Smooth muscle cell (in vitro differentiated cells): ENCODE measurements at regions not wholly inside any gene's neighbourhood (a gene's known extent, or its start where the extent isn't known, plus 50 kb on each side); places are given as distances from the start of the nearest gene placed in this dataset.

Experiments
- DNase-seq: peaks from one replicate; lab custom pipeline; 2025; ENCODE audit not compliant: unreplicated experiment; lab: John Stamatoyannopoulos, UW
- H2AFZ ChIP-seq: fragments of 200-600 bp; sonication (generic); 2 replicates; pipeline ENCODE4 v1.6.0; 2016; ENCODE audit warnings: antibody characterized with exemption, low read depth, mild to moderate bottlenecking
- H3F3A ChIP-seq: fragments of 200-600 bp; sonication (generic); 2 replicates; pipeline ENCODE4 v1.6.0; 2017; ENCODE audit warnings: antibody characterized with exemption, low read depth
- H3K27ac ChIP-seq: fragments of 200-600 bp; sonication (generic); 2 replicates; pipeline ENCODE4 v1.5.1; 2016; ENCODE audit warnings: low read depth, mild to moderate bottlenecking
- H3K27me3 ChIP-seq: fragments of 200-600 bp; sonication (generic); 2 replicates; pipeline ENCODE4 v1.6.1; 2016; ENCODE audit warnings: low read depth, mild to moderate bottlenecking
- H3K36me3 ChIP-seq: fragments of 200-600 bp; sonication (generic); 2 replicates; pipeline ENCODE4 v1.5.1; 2016; ENCODE audit warnings: low read depth
- H3K4me1 ChIP-seq: fragments of 200-600 bp; sonication (generic); 2 replicates; pipeline ENCODE4 v1.5.1; 2016; ENCODE audit warnings: low read depth
- H3K4me2 ChIP-seq: fragments of 200-600 bp; sonication (generic); 2 replicates; pipeline ENCODE4 v1.6.0; 2016; ENCODE audit warnings: mild to moderate bottlenecking
- H3K4me3 ChIP-seq: fragments of 200-600 bp; sonication (generic); 2 replicates; pipeline ENCODE4 v1.5.1; 2016; ENCODE audit warnings: mild to moderate bottlenecking
- H3K79me2 ChIP-seq: fragments of 200-600 bp; sonication (generic); 2 replicates; pipeline ENCODE4 v1.6.0; 2016; ENCODE audit warnings: low read depth, mild to moderate bottlenecking
- H3K9ac ChIP-seq: fragments of 200-600 bp; sonication (generic); 2 replicates; pipeline ENCODE4 v1.6.0; 2016; ENCODE audit warnings: low read depth
- H3K9me3 ChIP-seq: fragments of 200-600 bp; sonication (generic); replicated peaks from 2 replicates; pipeline ENCODE4 v1.5.1; 2016; ENCODE audit warnings: low read depth
- H4K20me1 ChIP-seq: fragments of 200-600 bp; sonication (generic); 2 replicates; pipeline ENCODE4 v1.6.0; 2016; ENCODE audit warnings: low read depth
- WGBS: methylation state at CpG from one replicate; pipeline ENCODE4 v1.1.7; 2016; ENCODE audit warnings: low lambda C conversion rate; 5-methylcytosine and 5-hydroxymethylcytosine counted together
- TF ChIP-seq, protein P1 (sequence below): fragments of 200-600 bp; sonication (generic); IDR thresholded peaks from 2 replicates; pipeline ENCODE4 v1.5.1; 2017; ENCODE audit warnings: borderline replicate concordance, mild to moderate bottlenecking, antibody characterized with exemption; ENCODE audit not compliant: insufficient read depth, poor library complexity, severe bottlenecking

DNA sequence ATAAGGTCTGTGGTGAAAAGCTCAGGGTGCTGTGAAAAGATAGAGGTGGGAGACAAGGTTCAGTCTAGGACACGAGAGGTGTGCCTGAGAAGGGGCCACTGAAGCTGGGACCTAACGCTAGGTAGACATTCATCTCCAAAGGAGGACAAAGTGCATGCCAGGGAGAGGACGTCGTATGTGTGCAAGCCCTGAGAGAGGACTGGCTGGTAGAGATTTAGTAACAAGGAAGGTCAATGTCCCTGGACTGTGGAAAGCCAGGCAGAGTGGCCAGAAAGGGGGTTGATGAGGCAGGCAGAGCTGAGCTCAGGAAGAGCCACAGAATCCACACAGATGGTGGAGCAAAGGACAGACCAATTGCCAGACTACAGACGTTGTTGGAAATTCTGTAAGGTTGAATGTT, 817.6 kb downstream of the CCSER2 start:
- no peak overlapping the region for H2AFZ ChIP-seq
- H3K4me3 ChIP-seq = no peak overlapping the region
- no peaks in the 10 kb centered on the region for H4K20me1 ChIP-seq
- H3K27me3 ChIP-seq = peaks cover 31% of the 10 kb centered on the region
- 81% methylated on average over 5 of the region's 5 CpGs for WGBS
- H3F3A ChIP-seq = no peaks in the 10 kb centered on the region
- H3K9ac ChIP-seq = no peak overlapping the region
- TF ChIP-seq, protein P1, sequence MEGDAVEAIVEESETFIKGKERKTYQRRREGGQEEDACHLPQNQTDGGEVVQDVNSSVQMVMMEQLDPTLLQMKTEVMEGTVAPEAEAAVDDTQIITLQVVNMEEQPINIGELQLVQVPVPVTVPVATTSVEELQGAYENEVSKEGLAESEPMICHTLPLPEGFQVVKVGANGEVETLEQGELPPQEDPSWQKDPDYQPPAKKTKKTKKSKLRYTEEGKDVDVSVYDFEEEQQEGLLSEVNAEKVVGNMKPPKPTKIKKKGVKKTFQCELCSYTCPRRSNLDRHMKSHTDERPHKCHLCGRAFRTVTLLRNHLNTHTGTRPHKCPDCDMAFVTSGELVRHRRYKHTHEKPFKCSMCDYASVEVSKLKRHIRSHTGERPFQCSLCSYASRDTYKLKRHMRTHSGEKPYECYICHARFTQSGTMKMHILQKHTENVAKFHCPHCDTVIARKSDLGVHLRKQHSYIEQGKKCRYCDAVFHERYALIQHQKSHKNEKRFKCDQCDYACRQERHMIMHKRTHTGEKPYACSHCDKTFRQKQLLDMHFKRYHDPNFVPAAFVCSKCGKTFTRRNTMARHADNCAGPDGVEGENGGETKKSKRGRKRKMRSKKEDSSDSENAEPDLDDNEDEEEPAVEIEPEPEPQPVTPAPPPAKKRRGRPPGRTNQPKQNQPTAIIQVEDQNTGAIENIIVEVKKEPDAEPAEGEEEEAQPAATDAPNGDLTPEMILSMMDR = no peak
- no peaks in the 10 kb centered on the region for H3K36me3 ChIP-seq
- DNase-seq = no peak
- H3K4me2 ChIP-seq = no peak overlapping the region
- no peaks in the 10 kb centered on the region for H3K9me3 ChIP-seq
- no peak overlapping the region for H3K27ac ChIP-seq
- H3K79me2 ChIP-seq = no peaks in the 10 kb centered on the region
- peaks cover 15% of the 10 kb centered on the region for H3K4me1 ChIP-seq

DNA sequence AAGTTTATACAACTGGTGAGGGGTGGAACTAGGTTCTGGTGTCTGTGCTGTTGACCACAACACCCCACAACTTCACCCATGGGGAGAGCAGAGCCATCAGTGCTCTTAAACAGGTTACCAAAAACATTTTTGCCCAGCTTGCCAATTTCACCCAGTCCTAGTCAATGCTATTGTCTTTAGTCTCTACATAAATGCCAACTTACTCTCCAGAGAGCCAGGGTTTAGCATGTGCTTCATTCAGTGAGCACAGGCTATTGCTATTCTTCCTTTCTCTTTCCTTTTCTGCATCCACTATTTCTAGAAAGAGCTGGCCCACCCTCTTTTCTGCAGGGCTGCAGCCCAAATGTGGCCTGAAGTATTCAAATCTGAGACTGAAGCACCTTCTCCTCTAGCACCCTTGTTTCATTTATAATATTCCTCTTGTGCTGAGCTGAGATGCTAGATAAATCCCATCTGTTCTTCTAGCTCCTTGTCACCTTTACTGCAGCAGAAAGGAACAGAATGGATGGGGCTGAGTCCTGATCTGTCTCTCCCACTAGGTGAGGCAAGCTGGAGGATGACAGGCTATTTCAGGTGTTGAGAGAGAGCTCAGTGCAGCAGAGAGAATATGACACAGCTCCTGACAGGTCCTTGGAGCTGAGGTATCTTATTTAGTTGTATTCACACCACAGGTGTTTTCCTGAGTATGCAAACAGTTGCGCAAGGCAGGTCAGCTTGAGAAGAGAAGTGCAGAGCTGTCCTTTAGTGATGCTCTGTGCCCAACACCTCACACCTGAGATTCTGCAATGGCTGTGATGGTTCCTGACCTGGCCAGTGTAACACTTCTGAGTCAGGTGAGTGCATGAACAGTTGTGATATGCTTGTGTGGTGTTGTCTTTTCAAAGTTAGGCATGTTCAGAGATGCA, 819.2 kb downstream of the CCSER2 start:
- Histone ChIP-seq H2AFZ (no peak overlapping the region), H3K4me1 (peaks cover 27% of the 10 kb centered on the region), H4K20me1 (no peaks in the 10 kb centered on the region), H3K36me3 (no peaks in the 10 kb centered on the region), H3K9ac (no peak overlapping the region), H3F3A (no peaks in the 10 kb centered on the region), H3K4me3 (no peak overlapping the region), H3K4me2 (no peak overlapping the region), H3K27me3 (peaks cover 33% of the 10 kb centered on the region), H3K79me2 (no peaks in the 10 kb centered on the region), H3K27ac (no peak overlapping the region), H3K9me3 (no peaks in the 10 kb centered on the region)
- 80% methylated on average over 1 of the region's 1 CpG for WGBS
- DNase-seq = no peak
- TF ChIP-seq, protein P1 = no peak

DNA sequence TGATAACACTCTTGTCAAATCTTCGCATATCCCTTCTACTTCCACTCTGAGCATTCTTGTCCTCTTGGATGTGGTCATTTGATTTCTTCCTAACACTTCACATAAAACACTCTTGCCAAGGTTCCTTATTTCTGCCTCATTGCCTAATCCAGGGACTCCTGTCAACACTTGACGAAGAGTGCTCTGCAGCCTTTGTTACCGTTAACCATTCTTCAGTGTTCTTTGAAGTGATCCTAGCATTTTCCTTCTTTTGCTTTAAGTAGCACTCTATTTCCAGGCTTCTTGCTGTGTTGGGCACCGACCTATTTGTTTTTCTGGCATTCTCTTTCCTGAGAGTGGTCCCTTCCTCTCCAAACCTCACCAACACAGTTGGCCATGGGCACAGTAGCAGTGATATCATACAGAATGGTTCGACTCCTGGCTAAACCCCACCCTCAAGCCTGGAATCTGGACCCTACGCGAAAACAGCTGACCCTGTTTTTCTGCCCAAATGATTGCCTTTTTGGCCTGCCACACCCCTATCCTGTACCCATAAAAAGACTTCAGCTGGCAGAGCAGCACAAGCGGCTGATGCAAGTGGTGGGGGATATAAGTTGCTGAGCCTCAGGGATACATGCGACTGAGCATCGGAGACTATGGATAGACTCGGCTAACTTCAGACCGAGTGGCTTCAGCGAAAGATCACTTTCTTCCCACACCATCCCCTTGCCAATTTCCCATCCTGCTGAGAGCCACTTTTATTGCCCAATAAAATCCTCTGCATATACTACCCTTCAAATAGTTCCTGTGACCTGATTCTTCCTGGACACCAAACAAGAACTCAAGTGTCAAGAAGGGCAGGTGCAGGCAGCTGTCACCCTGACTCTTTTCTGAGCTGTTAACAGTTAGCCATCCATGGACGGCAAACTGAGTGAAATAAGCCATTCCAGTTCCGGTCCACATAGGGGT, 820.6 kb downstream of the CCSER2 start:
- Histone ChIP-seq H3K36me3 (no peaks in the 10 kb centered on the region), H3K9ac (no peak overlapping the region), H3K27ac (no peak overlapping the region), H3K4me2 (no peak overlapping the region), H3K79me2 (no peaks in the 10 kb centered on the region), H3K4me3 (no peak overlapping the region), H3K9me3 (no peaks in the 10 kb centered on the region), H2AFZ (no peak overlapping the region), H4K20me1 (no peaks in the 10 kb centered on the region), H3F3A (no peaks in the 10 kb centered on the region), H3K27me3 (peaks cover 33% of the 10 kb centered on the region), H3K4me1 (peaks cover 27% of the 10 kb centered on the region)
- TF ChIP-seq, protein P1 = no peak
- 85% methylated on average over 15 of the region's 15 CpGs for WGBS
- no peak for DNase-seq
